HL-60 (cell line): ENCODE measurements at regions not wholly inside any gene's neighbourhood (a gene's known extent, or its start where the extent isn't known, plus 50 kb on each side); places are given as distances from the start of the nearest gene placed in this dataset.

Experiments used
- DNase-seq, 2 experiments: peaks; one replicate each; pipeline ENCODE4 v3.0.0-alpha.2; 2010 to 2020; ENCODE audit warnings: low read depth in 1 of 2, low spot score in 1 of 2
- H3K27ac ChIP-seq: fragments of 250-450 bp; sonication (Bioruptor Pico); replicated peaks from 2 replicates; pipeline ENCODE4 v1.5.1; 2020; ENCODE audit warnings: mild to moderate bottlenecking, moderate library complexity
- H3K27me3 ChIP-seq: fragments of 250-450 bp; sonication (Bioruptor Pico); 2 replicates; pipeline ENCODE4 v1.5.1; 2021; ENCODE audit warnings: mild to moderate bottlenecking, moderate library complexity; ENCODE audit not compliant: insufficient read depth, poor library complexity, severe bottlenecking
- H3K4me3 ChIP-seq: replicated peaks from 2 replicates; pipeline ENCODE4 v1.5.1; 2011; ENCODE audit warnings: mild to moderate bottlenecking, control low read depth, low read length; ENCODE audit not compliant: insufficient read depth
- GABPA ChIP-seq: IDR thresholded peaks from 2 replicates; pipeline ENCODE4 v1.6.1; 2012; ENCODE audit warnings: low read depth
- POLR2AphosphoS5 ChIP-seq: IDR thresholded peaks from 2 replicates; pipeline ENCODE4 v1.6.1; 2012; ENCODE audit warnings: low read depth
- SPI1 ChIP-seq: IDR thresholded peaks from 2 replicates; pipeline ENCODE4 v1.6.1; 2012; ENCODE audit warnings: low read depth, mild to moderate bottlenecking, borderline replicate concordance
- TF ChIP-seq, protein P1 (sequence below): IDR thresholded peaks from 2 replicates; pipeline ENCODE4 v1.6.1; 2012; ENCODE audit warnings: low read depth; ENCODE audit not compliant: insufficient replicate concordance
- TF ChIP-seq, protein P2 (sequence below): IDR thresholded peaks from one replicate; pipeline ENCODE4 v1.5.1; 2011; ENCODE audit warnings: low read length, control low read depth, inconsistent platforms; ENCODE audit not compliant: insufficient read depth

DNA sequence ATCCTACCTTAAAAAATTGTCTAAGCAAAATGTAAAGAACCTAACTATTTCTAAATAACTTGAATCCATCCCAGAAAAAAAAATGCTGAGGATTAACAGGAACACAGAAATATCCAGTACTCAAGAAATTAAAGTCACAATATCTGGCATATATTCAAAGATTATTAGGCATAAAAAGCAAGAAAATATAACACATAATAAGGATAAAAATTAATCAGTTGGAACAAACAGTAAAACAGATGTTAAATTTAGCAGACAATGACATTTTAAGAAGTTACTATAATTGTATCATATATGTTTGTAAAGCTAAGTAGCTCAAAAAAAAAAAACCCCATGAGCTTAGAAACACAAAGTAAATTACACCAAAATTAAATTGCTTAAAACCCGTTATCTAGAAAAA, 427.4 kb upstream of the GYPC start:
- Histone ChIP-seq H3K27ac (no peak overlapping the region), H3K27me3 (no peaks in the 10 kb centered on the region), H3K4me3 (no peak overlapping the region)
- TF ChIP-seq GABPA, result no peak
- TF ChIP-seq POLR2AphosphoS5, result no peak
- TF ChIP-seq, protein P1, sequence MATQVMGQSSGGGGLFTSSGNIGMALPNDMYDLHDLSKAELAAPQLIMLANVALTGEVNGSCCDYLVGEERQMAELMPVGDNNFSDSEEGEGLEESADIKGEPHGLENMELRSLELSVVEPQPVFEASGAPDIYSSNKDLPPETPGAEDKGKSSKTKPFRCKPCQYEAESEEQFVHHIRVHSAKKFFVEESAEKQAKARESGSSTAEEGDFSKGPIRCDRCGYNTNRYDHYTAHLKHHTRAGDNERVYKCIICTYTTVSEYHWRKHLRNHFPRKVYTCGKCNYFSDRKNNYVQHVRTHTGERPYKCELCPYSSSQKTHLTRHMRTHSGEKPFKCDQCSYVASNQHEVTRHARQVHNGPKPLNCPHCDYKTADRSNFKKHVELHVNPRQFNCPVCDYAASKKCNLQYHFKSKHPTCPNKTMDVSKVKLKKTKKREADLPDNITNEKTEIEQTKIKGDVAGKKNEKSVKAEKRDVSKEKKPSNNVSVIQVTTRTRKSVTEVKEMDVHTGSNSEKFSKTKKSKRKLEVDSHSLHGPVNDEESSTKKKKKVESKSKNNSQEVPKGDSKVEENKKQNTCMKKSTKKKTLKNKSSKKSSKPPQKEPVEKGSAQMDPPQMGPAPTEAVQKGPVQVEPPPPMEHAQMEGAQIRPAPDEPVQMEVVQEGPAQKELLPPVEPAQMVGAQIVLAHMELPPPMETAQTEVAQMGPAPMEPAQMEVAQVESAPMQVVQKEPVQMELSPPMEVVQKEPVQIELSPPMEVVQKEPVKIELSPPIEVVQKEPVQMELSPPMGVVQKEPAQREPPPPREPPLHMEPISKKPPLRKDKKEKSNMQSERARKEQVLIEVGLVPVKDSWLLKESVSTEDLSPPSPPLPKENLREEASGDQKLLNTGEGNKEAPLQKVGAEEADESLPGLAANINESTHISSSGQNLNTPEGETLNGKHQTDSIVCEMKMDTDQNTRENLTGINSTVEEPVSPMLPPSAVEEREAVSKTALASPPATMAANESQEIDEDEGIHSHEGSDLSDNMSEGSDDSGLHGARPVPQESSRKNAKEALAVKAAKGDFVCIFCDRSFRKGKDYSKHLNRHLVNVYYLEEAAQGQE, result no peak
- TF ChIP-seq, protein P2, sequence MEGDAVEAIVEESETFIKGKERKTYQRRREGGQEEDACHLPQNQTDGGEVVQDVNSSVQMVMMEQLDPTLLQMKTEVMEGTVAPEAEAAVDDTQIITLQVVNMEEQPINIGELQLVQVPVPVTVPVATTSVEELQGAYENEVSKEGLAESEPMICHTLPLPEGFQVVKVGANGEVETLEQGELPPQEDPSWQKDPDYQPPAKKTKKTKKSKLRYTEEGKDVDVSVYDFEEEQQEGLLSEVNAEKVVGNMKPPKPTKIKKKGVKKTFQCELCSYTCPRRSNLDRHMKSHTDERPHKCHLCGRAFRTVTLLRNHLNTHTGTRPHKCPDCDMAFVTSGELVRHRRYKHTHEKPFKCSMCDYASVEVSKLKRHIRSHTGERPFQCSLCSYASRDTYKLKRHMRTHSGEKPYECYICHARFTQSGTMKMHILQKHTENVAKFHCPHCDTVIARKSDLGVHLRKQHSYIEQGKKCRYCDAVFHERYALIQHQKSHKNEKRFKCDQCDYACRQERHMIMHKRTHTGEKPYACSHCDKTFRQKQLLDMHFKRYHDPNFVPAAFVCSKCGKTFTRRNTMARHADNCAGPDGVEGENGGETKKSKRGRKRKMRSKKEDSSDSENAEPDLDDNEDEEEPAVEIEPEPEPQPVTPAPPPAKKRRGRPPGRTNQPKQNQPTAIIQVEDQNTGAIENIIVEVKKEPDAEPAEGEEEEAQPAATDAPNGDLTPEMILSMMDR, result no peak
- no peak for TF ChIP-seq SPI1
- no peak for DNase-seq

DNA sequence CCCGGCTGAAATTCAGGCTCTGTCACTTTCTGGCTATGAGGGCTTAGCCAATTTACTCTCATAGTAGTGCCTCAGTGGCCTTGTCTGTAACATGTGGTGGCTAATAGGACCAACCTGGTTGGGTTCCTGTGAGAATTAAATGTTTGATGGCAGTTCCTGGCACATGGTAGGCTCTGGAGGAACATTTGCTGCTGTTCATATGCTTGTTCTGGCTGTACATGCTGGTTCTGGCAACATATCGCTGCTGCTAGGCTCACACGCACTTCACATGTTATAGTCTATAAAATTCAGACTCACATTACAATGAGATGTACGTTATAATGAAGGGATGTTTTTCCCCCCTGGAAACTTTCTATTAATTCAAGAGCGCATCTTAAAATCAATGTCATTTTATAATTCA, 417.7 kb upstream of the GYPC start:
- no peak overlapping the region for H3K27ac ChIP-seq
- H3K4me3 ChIP-seq, result no peak overlapping the region
- TF ChIP-seq, protein P2, result no peak
- TF ChIP-seq POLR2AphosphoS5 (no peak), GABPA (no peak), SPI1 (no peak)
- TF ChIP-seq, protein P1, result no peak
- DNase-seq, result no peak
- no peaks in the 10 kb centered on the region for H3K27me3 ChIP-seq

DNA sequence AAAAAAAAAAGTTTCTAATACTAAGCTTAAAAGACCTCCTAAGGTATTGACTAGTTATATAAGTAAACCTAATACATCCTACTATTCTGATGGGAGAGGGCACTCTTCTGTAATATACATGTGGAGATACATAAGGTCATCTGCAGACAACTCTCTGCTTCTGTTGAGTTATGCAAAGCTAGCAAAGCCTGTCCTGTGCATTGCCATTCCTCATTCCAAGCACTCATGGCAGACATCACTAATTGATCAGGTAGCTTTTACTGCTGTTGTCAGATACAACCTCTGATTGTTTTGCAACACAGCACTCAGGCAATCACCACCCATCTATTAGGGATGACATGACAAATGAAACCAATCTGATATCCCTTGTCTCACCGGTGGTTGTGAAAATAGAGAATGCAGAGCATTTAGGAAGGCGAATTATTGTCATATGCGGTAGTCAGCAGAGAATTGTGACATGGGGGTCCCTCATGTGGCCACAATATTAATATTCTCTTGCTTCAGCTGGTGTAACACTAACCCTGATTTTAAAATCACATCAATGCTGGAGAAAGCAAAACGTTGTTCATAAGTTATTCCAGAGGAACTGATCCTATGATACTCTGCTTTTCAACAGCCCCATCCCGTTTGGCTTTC, 416.5 kb upstream of the GYPC start:
- DNase-seq, result no peak
- Histone ChIP-seq H3K27me3 (no peaks in the 10 kb centered on the region), H3K27ac (no peak overlapping the region), H3K4me3 (no peak overlapping the region)
- TF ChIP-seq GABPA (no peak), SPI1 (no peak), POLR2AphosphoS5 (no peak)
- TF ChIP-seq, protein P1, result no peak
